IPS-NIHi11 (cell line): ENCODE measurements at regions not wholly inside any gene's neighbourhood (a gene's known extent, or its start where the extent isn't known, plus 50 kb on each side); places are given as distances from the start of the nearest gene placed in this dataset.
"Not testable (repeated sequence)": the region's sequence is repeated elsewhere in the genome, so short reads cannot be mapped to it uniquely, and the experiment has no call there.

Source experiments
- DNase-seq: peaks from one replicate; pipeline ENCODE4 v3.0.0; 2012; ENCODE audit warnings: mixed read lengths, low spot score

DNA sequence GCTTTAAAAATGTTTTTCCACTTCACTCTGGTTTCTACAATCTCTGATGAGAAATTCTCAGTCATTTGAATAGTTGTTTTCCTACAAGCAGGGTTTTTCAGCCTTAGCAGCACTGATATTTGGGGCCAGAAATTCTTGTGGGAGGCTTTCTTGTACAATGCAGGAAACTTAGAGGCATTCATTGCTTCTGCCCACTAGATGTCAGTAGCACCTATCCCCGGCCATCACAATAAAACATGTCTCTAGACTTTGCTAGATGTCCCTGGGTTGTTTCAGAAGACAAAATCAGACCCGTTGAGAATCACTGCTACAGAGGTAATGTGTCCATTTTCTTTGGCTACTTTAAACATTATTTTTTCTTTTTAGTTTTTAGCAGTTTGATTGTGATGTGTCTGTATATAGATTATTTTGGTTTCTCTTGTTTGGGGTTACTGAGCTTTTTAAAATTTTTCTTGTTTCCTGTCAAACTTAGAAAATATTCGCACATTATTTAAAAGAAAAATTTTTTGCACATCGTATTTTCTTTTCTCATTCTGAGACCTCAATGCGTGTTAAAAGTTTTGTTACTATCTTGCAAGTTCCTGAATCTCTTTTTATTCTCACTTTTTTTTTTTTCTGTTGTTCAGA is 60.8 kb upstream of the CCDC179 start:
- DNase-seq = peak; percentile 41

DNA sequence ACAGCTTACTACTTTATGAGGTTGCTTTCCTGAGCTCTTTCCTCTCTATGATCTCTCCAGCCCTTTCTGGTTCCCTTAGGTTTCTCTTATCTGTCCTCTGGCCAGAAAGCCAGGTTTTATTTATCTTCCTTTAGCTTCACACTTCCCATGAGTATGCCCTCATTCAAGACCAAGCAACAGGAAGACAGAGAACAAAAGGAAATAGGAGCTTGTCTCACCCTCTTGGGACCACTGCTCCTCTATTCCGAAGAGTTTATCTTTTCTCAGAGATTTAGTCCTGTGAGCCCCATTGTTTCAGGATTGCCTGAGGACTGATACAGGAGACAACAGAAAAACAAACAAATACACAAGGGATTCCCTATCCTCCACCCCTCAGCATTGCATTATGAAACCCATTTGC is 62.4 kb upstream of the CCDC179 start:
- DNase-seq = no peak

DNA sequence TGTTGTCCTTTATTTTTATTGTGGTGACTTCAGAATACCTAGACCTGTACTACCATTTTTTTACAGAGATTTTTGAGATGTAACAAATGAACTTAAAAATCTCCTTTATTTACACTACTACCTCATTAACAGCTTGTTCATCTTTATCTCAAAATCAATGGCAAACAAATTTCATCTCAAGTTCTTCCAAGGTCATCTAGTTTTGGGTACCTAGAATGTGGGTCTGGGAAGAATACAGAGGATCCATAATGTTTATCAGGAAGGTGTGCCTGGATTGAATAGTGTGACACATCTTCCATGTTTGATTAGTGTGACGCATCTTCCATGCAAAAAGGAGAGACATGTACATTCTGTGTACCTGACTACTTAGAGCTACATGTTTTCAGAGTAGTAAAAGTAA is 63.3 kb upstream of the CCDC179 start:
- no peak for DNase-seq

DNA sequence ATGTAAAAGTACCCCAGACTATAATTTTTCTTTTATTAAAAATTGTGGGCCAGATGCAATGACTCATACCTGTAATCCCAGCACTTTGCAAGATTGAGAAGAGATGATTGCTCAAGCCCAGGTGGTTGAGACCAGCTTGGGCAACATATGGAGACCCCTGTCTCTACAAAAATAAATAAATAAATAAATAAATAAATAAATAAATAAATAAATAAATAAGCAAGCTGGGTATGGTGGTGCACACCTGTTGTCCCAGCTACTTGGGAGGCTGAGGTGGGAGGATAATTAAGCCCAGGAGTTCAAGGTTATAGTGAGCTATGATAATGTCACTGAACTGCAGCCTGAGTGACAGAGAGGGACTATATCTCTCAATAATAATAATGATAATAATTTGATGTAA is 66.1 kb upstream of the CCDC179 start:
- DNase-seq = no peak

DNA sequence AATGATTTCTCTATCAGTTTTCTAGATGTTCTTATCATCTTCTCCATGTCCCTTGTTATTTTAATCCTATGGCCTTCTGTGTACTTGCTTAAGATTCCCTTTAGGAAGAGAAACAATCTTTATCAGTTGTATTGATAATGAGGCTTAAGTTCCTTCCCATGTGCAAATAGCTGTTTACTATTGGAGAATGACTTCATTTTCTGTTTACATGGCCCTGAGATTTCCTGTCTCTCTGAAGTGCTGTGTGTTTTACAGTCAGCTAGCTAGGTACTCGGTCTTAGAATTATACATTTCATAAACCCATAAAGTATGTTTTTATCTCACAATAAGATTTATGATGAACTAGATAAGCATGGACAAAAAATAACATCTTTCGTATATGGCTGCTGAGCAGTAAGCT is 67.5 kb upstream of the CCDC179 start:
- no peak for DNase-seq

DNA sequence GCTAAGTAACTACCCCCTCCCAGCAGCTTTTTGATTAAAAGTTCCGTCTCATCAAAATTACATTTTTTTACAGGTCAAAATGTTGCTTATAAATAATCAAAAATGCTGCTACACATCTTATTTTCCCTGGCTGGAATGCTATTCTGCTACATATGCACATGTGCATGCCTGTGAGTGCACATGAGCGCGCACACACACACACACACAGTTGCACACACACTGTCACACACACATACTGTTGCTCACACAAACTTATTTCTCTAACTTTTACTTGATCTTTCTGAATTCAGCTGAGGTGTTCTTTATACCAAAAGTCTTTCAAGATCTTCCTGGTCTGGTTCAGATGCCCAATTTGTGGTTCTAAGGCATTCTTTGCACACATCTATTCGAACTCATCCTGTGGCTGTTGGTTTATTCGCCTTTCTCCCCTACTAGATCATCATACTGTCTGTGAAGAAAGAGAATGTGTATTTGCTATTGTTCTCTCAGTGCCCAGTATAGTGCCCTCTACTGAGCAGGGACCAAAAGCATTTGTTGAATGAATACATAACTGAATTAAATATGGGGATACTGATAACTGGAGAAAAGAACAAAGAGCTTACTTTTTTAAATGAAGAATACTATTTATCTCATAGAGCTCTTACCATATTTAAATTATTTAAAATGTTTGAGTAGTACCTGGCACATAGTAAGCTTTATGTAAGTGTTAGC is 68.1 kb upstream of the CCDC179 start:
- DNase-seq = no peak

DNA sequence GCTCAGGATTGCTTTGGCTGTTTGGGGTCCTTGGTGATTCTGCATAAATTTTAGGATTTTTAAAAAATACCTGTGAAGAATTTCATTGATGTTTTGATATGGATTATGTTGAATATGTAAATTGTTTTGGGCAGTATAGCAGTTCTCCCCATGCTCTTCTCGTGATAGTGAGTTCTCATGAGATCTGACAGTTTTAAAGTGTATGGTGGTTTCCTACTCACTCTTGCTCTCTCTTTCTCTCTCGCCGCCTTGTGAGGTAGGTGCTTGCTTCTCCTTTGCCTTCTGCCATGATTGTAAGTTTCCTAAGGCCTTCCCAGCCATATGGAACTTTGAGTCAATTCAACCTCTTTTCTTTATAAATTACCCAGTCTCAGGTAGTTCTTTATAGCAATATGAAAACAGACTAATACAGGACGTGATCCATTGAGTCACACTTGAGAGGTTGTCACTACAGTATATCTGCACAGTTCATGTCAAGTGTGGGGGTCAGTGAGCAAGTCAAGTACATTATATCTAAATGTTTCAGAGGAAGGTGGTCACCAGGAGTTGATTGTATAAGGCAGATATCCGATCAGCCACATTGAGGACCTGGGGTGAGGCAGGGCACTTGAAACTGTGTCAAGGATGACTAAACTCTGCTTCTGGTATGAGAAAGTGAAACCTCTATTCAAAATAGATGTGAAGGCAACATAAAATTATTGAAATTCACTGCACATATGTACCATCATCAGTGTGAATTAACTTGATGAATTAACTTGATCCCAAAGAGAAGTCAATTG is 70.7 kb upstream of the CCDC179 start:
- DNase-seq = no peak

DNA sequence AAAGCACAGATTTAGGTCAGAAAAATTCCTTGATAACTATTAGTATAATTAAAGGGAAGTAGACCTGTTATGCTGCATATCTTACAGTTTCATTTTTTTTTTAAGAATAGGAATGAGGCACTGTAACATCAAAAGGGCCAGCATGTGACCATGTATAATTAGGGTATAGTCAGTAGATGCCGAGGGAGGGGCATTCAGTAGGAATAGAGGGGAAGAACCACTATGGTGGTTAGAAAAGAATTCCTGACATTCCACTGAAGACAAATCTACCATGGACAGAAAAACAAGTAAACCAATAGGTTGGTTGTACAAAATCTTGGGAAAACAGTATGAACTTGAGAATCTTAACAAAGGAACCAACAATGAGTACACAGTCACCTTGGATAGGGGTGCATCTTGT is 78.4 kb upstream of the CCDC179 start:
- no peak for DNase-seq

DNA sequence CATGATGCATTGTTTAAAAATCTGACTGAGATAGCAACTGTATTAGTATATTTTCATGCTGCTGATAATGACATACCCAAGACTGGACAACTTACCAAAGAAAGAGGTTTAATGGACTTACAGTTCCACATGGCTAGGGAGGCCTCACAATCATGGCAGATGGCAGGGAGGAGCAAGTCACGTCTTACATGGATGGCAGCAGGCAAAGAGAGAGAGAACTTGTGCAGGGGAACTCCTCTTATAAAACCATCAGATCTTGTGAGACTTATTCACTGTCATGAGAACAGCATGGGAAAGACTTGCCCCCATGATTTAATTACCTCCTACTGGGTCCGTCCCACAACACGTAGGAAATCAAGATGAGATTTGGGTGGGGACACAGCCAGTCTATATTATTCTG is 81.3 kb upstream of the CCDC179 start:
- DNase-seq = not testable (repeated sequence)

DNA sequence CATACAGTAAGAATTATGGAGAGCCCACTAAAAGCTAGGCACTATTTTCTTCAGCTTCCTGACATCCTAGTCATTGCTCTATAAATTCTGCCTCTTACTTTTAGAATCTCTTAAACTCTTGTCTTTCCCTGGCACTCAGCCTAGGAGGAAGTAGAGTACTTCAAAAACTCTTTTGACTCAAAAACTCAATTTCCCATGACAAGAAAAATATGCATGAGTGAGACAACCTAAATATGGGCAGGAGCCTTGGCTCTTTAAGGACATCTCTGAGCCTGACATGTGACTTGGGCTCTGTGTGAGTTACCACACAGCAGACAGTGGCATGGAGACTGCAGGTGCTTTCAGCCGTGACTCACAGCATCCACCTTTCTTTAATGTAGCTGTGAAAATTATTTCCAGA is 97.5 kb upstream of the CCDC179 start:
- DNase-seq = no peak

DNA sequence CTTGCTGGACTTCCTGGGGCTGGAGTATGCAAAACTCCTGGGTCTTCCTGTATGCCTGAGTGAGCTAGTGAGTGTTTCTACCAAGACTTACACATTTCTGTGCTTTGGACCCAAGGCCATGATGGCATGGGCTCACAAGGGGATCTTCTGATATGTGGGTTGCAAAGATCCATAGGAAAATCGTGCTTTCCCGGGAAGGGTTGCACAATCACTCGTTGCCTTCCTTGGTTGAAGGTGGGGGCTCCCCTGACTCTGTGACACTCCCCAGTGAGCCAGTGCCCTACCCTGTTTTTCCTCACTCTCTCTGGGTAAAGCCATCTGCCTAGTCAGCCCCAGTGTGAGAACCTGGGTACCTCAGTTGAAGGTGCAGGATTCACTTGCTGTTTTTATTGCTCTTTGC is 114.0 kb upstream of the CCDC179 start:
- no peak for DNase-seq

DNA sequence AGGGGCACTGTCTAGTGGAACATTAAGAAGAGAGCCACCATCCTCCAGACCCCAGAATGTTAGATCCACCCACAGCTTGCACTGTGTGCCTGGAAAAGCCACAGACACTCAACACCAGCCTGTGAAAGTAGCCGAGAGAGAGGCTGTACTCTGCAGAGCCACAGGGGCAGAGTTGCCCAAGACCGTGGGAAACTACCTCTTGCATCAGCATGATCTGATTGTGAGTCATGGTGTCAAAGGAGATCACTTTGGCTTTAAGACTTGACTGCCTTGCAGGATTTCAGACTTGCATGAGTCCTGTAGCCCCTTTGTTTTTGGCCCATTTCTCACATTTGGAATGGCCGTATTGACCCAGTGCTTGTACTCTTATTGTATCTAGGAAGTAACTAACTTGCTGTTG is 115.9 kb upstream of the CCDC179 start:
- no peak for DNase-seq

DNA sequence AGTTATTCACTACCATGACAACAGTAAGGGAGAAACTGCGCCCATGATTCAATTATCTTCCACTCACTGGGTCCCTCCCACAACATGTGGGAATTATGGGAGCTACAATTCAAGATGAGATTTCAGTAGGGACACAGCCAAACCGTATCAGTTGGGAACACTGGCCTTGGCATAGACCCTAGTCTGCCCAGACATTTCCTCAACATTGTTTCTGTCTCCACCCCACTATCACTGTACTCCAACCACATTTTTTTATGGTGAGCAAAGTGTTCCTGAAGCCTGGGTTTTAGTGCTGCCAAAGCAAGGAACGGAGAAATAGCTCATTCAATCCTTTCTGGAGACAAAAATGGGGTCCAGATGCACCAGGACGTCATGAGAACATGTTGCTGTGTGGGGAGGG is 122.6 kb upstream of the CCDC179 start:
- DNase-seq = no peak

DNA sequence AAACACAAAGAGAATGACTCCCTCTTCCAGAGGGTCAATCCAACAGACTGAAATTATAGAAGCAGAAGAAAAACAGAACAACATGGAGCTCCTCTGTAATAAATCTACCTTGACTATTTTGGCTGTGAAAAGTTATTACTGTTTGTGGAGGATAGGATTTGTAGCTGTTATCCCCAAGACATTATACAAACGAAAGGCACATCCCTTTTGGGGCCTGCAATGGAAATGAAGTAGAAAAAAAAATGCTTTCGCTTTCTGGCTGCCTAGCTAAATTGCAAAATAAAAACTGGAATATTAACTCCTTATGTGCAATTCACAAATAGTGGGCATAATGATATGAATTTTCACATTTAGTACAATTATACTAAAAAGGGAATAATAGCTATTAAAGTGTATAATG is 123.8 kb upstream of the CCDC179 start:
- no peak for DNase-seq

DNA sequence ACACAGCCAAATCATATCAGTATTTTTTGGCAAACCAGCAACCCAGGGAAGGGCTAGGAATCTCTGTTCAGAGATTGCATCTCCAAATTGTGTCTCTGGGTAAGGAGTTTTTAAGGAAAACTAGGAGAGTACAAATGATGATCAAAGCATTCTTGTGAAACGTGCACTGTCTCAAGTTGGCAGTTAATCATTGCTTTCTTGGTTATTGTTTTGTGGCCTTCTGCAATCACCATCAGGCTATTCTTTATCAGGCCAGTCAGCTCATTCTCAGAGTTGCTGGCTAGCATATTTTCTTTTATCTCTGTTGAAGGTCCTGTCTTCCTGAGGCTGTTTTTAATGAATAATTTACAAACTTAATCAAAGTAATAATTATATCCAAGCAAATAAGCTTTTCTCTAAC is 129.1 kb upstream of the CCDC179 start:
- DNase-seq = no peak

DNA sequence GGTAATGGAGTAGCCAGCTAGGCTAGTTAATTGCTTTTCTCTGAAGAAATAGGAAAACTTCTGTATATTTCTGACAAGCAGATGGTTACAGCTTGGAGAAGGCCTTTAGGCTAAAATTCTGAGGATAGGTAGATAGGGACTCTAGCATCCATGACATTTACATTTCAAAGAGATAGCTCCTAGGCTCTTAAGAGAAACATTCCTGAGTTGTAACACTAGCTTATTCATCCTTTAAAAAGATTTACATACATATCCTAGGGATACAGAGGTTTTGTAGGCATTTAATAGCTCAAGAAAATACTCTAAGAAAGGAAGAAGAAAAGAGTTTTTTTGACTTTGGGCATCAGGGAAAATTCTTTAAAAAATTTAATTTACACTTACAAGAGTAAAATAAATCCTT is 130.9 kb upstream of the CCDC179 start:
- peak; percentile 10 for DNase-seq

DNA sequence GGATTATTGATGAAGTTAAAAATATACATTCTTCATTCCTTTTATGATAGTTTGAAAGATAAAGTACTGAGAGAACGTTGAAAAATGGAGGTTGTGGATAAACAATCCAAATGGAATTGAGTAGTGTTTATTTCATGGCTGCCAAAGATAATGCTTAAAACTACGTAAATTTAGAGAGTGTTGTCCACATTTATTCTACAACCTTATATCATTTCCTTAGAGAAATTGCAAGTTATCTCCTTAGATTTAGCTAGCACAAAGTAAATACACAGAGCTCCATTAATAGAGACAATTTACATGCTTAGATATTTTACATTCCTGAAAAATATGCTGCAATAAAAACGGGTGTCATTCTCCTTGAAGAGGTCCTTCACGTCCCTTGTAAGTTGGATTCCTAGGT is 146.5 kb upstream of the CCDC179 start:
- no peak for DNase-seq

DNA sequence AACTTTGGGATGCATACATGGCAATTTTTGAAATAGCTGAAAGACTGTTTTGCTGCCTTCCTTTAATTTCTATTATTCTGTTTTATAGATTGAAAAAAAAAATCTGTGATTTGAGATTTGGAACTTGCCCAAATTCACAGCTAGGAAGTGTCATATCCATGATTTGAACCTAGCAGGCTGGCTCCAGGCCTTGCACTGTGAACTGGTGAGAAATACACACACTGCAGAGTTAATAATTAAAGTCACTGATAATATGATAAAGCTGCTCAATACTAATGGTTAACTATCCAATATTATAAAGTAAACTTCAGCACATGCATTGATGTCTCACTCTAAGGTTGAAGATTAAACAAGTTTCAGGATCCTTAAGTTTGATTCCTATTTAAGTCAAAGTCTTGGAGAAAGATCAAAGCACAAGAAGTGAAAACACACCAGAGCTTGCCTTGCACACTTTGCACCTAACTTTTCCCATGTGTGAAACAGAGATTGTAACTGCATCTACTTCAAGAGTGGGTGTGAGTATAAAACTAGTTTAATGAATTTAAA is 150.6 kb upstream of the CCDC179 start:
- DNase-seq = no peak

DNA sequence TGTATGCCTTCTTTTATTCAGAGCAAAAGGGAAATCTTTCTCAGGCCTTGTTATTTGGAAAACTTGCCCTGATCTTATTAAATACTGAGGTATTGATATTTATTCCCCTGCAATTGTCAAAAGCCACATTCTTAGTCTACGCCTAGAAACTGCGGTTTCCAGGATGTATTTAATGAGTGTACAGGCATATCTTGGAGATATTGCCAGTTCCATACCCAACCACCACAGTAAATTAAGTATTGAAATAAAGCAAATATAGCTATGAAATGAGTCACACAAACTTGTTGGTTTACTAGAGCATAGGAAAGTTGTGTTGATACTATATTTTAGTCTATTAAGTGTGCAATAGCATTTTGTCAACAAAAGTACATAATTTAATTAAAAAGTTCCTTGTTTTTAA is 152.7 kb upstream of the CCDC179 start:
- no peak for DNase-seq

DNA sequence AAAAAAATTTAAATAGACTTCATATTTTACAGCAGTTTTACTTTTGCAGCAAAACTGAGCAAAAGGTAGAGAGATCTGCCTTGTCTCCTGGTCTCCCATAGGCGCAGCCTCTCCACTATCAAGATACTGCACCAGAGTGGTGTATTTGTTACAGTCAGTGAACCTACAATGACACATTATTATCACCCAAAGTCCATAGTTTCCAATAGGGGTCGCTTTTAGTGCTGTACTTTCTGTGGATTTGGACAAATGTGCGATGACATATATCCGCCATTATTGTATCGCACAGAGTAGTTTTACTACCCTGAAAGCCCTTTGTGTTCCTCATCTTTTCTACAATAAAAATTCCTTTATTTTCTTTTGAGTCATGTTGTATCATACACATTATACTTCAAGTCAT is 153.2 kb upstream of the CCDC179 start:
- DNase-seq = no peak

DNA sequence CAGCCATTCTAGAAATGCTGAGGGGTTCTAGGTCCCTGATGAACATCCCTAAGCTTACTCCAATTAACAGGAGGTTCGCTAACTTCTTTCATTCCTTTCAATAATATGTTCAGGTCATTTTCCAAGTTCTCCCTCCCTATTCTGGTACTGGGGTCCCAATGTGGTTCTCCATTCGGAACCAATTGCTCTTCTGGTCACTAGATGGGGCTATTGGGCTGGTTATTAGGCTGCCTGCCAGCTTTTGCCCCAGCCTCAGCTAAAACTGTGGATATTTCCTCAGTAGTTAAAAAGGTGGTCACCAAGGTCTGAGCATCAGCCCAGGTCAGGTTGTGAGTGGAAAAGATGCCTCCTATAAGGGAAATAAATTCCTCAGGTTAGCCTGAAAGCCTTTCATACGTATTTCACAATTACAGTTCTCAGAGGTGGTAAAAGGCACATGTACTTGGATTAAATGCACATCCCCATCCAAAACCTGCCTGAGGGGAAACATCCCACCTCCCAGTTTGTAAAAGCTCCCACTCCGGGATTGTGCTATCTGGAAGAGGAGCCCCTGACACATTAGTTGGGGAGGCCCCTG is 161.1 kb upstream of the CCDC179 start:
- peak; percentile 82 for DNase-seq

DNA sequence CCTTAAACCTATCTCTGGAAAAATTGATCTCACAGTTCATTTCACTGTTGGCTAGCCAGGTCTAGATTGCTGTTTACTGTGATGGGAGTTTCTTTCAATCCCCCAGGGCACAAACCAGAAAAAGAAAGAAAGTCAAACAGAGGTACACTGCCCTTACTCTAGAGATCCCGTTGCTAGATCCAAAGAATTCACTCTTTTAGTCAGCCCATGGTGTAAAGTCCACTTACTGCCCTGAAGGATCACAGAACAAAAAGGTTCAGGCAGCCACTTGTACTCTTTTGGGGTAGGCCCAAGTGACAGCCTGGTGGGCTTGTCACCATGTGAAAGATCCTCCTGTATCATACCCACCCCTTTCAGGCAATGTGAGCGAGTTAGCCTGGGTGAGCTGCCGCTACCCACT is 162.6 kb upstream of the CCDC179 start:
- no peak for DNase-seq

DNA sequence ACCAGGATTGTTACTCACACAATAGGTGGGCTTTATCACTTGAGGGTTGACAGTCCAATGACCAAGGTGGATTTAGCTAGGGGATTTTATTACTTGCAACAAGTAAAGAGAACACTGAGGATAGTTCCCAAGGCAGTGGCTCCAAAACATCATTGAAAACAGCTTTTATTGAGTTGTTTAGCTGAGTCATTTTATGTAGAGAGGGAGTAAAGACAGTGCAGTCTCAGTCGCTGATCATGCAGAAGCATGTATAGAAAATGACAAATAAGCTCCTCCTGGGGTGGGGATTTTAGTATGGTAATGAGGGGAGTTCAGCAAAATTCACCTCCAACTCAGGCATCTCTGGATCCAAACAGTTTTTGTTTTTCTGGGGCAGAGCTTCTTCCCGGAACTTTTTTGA is 163.0 kb upstream of the CCDC179 start:
- no peak for DNase-seq
